SHP77 (cell line): ENCODE measurements at regions not wholly inside any gene's neighbourhood (a gene's known extent, or its start where the extent isn't known, plus 50 kb on each side); places are given as distances from the start of the nearest gene placed in this dataset.

Experiments used
- DNase-seq, 2 experiments: peaks; one replicate each; lab custom pipeline; 2025; lab: John Stamatoyannopoulos, UW

DNA sequence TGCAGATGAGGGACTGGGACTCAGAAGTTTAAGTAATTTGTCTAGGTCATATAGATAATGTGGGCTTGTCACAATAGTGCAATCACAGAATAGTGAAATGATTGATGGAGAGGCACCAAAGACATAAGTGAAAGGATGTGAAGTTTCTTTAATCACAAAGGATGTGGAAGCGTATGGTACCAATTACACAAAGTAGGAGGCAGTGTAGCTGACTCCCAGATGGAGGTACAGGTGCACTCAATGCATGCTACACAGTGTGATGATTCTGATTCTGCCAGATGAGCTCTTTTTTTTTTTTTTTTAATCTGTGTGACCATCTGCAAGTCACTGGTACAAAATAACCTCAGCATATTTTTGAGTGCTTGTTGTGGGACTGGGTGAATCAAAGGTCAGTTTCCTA, 411.3 kb downstream of the SPRY1 start:
- DNase-seq: no peak

DNA sequence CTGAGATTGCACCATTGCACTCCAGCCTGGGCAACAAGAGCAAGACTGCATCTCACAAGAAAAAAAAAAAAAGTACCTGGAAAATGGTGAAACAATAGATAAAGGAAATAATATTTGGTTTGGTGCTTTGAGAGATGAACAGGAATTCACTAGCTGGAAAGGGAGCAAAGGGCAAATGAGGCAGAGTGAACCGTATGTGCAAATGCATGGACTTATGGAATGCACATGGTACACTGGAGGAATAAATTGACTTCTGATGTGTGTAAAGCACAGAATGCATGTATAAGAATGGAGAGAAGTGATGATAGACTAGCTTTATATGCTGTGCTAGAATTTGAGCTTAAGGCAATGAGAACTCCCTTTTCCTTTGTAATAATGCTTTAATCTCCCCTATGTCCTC, 413.3 kb downstream of the SPRY1 start:
- DNase-seq: no peak

DNA sequence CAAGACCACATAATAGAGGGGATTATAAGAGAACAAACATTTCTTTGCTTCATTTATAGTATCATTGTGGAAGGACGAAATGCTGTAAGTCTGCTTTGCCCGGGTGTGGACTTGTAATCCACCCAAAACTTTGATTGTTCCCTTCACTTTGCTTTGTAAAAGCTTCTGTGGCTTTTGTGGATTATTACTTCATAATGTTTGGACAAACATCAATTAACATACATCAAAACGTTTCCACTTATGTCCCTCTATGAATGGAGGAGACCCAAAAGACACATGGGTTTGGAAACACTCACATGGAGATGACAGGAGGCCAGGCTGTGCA, 415.4 kb downstream of the SPRY1 start:
- no peak for DNase-seq

DNA sequence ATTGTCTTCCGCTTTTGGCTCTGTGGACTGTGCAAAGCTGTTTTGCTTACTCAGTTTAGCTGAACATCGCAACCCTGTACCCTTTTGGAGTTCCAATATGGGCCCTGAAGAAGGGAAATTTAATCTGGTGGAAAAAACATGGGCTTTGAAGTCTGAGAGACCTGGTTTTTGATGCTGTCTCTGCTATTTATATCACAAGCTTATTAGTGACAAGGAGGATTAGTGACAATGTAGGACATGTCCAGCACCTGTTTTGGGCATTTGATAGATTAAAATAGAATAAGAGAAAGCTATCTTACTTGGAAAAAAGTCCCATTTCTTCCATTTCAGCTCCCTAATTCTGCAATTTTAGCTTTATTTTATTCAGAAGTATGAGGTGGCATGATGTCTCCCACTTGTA, 417.3 kb downstream of the SPRY1 start:
- no peak for DNase-seq

DNA sequence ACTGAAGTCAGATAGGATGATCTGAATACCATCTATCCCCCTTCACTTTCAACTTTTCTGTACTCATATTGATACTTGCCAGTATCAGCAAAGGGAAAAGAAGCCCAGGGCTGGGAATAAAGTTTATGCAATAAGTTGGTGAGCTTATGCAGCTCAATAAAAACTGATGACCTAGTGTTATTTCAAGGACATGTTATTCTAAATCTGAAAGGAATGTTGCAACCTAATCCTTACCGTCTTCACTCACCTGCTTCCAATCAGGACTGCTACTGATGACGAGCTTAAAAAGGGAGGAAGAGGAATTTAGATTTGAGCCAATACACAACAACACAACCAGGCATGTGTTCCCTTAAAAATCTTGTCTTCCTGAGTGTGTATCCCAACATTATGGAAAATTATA, 419.9 kb downstream of the SPRY1 start:
- no peak for DNase-seq

DNA sequence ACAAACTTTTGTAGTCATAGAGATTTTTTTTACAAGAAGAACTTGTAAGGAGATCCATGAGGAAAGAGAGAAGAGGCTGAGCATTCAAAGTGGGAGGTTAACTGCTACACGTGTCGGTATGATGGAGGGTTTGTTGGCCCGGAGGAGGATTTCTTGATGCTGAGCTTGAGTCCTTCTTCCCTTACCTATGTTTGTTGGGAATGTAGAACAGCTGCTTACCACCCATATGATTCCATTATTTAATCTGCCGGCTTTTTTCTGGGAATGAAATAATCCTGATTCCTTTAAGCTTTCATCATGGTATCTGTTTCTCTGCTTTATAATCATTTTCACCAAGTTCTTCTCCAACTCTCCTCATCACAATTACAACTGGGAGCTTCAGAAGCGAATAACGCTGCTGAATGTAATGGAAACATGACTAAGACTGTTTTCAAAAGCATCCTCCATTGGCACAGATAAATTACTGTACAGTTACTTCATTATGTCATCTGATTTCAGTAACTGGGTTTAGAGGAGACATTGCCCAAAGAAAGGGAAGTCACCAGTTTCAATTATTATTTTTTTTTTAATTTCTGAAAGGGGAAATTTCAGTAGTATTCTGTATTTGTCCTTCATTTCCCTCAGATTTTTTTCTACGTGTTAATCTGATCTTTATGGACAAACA, 420.6 kb downstream of the SPRY1 start:
- no peak for DNase-seq

DNA sequence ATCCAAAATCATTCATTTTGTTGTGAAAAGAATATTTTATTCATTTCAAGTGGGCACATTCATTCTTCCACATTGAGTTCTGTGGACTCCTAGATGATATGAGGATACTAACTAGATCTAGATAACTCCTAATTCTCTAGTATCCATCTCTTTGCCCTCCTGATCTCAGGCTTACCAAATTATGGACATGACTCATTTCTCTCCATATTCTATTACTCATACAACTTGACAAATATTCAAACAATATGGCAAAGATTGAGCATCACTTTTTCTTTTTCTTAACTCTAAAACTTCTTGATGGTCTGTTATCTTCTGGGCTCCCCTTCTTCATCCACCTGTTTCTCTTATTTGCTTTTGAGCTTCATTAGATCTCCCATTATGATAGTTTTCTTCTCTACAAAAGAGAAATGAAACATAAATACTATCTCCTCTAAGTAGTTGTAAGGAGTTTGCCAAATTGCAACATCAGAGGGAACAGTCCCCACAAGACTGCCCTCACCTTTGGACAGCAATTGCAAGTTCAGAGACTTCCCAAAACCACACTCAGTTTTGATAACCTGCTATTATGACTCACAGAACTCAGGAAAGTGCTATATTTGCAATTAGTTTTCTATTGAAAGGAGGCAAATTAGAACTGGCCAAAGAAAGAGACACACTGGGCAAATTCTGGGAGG, 422.9 kb downstream of the SPRY1 start:
- no peak for DNase-seq

DNA sequence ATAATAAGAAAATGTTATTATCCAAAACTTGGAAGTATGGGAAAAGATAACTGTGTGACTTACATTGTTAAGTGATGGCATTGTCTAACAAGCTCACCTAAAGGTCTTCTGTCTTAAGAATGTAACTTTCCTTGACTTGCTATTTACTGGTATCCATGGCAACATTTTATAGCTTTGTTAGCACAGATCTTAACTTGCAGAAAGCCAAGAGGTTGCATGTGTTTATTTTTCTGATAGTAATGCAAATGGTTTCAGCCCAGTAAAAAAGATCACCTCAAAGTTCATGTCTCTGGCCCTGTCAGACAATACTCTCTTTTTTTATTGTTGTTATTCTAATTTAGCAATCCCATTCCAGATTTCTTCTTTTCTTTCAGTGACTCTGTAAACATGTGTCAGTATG, 425.3 kb downstream of the SPRY1 start:
- DNase-seq: no peak

DNA sequence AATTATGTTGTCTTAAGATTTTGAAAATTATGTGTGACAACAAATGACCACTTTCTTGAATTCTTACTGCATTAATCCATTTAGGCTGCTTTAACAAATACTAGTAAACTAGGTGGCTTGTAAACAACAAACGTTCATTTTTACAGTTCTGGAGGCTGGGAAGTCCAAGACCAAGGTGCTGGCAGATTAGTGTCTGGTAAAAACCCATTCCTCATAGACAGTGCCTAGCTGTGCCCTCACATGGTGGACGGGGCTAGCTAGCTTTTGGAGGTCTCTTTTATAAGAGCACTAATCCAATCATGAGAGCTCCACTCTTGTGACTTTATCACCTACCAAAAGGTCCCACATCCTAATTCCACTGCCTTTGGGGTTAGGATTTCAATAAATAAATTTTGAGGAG, 425.8 kb downstream of the SPRY1 start:
- no peak for DNase-seq

DNA sequence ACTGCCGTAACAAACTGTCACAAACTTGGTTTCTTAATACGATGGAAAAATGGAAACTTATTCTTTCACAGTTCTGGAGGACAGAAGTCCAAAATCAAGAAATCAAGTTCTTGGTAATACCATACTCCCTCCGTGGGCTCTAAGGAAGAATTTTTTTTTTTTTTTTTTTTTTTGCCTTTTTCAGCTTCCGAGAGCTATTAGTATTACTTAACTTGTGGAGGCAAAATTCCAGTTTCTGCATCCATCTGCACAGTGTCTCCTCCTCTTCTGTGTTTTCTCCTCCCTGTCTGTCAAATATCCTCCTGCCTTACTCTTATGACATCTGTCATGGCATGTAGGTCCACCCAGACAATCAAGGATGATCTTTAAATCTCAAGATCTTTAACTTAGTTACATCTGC, 426.6 kb downstream of the SPRY1 start:
- no peak for DNase-seq

DNA sequence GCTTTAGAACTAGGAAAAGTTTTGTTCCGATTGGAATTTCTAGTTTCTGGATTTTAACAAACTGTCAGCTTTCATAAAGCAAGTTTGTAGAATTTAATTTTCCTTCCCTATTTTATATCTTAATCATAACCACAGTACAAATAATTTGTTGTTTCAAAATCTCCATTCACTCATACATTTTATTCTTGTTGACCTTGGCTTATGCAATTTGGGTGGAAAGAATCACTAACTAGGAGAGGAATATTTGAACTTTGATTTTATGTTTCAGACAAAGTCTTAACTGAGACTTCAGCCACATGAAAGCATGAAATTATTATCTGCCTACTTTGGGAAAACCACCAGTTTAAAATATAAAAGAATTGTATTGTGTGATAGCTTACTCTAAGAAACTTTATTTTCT, 427.9 kb downstream of the SPRY1 start:
- no peak for DNase-seq

DNA sequence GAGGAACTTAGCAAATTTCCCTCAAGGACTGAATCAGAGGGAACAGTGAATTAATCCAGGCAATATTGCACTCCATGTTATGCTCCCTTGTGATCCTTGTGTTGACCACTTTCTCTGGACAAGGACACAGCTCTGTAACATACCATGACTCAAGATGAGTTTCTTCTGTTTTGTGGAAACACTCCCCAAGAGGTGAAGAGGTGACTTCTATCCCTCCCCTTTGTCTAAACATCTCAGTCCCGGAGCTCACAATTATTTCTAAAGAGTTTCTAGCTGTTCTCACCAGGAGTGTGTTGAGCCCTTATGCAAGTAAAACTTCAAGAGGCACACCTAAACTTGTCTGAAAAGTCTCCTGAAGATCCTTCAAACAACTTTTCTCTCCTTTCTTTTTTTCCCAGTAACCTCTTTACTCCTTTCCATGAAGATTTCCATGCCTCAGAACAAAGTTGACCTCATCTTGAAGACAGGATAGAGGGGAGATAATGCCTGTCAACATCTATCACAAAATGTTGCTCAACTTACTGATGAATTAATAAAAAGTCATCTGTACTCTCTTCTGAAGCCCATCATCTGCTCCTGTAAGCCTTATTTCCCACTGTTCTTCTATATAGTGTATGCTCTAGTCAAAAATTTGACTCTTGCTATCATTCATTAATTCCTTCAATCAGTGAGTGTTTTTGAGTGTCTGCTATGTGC, 429.1 kb downstream of the SPRY1 start:
- DNase-seq: no peak

DNA sequence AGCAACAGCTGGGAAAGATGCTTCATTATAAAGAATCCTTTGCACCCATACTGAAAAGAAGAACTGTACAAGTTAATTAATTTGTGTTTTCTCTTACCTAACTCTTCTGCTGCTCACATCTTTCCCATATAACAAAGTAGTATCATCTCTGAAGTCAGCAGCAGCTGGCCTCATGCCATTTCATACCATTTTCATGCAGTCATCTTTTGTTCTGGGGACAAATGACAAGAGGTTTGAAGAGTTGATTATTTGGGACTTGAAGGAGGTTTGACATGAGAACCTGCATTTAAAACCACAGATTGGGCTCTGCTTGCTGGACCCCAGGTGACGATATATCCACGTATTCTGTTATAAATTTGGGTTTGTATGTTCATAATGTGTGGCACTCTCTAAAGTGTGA, 430.3 kb downstream of the SPRY1 start:
- DNase-seq: no peak

DNA sequence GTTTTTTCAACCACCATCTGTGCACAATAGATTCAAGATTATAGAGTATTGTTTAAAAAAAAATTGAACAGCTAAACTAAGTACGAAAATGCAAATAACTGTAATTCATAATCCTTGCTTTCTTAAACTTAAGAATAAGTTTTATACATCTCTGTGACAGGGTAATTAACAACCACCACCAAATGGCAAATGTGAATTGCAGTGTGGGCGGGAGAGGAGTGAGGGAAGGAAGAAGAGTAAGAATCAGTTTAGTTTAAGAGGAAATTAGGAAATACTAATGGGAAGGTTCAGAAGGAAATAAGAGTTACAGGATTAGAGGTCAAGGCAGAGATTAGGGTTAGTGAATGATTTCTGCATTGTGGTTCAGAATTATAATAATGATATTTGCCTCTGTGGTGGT, 430.9 kb downstream of the SPRY1 start:
- DNase-seq: no peak

DNA sequence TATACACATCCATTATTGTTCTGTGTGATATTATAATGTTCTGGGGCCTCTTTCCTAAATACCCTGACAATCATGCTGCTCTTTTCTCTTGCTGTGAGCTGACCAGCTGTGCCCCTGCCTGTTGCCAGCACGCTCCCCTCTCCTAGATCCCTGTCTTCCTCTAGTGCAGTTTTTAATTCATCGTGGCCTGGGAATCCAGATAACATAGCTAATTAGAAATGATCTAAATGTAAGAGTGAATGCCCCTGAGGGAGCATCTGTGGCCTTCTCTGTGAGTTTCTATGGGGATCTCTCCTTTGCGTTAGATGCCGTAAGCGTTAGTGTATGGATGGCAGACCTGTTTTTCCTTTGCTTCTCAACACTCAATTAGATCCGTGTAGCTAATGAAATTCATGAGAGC, 434.3 kb downstream of the SPRY1 start:
- no peak for DNase-seq

DNA sequence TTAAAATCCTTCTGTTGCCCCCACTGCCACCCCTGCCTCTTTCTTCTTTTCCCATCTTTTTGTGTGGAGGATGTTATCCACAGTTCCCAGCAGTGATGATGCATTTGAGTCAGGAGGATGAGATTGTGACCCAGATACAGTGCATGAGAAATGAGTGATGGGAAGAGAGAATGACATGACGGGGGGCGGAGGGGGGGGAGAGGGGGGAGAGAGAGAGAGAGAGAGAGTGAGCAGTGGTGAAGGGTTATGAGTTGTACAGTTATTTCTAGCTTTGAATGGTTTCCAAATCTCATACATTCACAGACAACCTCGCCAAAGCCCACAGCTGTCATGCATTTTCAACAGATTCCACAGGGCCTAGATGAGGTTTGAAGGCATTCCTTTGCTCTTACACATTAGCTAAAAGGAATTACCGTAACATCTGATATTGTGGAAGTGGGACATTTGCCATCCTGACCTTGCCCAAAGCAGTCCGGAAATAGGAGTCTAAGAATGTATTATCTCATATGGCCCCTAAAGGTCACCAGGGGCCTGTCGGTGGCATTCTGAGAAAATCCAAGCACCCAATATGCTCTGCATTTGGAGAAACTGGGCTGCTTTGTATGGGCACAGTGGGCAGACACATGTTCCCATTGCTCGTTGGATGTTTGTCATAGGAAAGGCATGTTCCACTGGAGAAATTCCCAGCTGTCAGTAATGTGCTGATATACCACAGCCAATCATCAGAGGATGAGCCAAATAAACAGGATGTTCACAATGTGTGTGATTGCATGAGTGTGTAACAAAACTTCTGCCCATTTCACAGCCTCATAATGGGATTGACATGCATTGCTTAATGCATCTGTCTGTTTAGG, 435.8 kb downstream of the SPRY1 start:
- DNase-seq: no peak

DNA sequence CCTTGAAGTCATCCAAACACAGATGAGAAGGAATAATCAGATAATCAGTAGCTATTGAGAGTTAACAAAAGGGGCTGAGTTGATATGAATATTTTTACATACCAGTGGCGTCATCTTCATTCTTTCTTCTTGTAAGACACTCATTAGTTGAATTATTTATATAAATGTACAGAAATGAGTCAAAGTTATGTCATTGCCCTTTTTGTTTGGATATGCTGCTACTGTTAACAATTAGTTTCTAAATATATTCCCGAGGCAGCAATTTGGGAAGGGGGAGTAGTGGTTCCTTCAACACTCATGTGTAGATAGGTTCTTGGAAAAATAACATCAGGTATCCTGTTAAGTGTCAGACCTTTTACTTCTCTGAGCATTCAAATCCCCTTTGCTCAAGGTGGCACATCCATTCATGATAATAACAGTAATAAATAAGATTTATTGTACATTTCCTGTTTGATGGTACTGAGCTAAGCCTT, 436.6 kb downstream of the SPRY1 start:
- no peak for DNase-seq

DNA sequence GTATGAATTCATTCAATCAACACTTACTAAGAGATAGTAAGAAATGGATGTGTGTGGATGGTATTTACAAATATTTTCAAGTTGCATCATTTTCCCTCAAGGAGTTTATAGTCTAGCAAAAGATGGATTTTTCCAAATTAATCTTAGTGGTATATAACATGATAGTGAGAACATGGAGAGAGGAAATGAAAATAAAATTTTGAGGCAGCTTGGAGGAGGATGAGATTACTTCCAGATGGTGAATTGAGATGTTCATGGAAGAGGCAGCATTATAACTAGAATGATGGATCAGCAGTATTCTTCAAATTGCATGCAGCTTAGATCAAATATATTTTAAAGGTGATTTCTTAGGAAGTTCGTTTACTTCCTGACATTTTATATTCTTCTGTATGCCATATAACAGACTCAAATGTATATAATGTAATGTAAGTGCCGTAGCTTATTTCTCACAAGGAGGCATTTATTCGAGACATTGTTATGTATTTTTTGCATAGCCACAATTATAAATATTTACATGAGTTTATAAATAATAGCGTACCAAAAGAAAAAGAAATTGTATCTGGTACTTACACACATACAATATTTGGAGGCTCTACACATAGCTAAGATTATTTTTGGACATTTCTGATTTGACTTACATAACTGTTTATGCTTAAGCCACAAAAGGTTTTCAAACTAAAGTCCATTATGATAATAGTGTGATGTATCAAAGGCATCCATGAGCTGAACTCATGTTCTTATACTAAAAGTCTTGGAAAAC, 439.4 kb downstream of the SPRY1 start:
- no peak for DNase-seq

DNA sequence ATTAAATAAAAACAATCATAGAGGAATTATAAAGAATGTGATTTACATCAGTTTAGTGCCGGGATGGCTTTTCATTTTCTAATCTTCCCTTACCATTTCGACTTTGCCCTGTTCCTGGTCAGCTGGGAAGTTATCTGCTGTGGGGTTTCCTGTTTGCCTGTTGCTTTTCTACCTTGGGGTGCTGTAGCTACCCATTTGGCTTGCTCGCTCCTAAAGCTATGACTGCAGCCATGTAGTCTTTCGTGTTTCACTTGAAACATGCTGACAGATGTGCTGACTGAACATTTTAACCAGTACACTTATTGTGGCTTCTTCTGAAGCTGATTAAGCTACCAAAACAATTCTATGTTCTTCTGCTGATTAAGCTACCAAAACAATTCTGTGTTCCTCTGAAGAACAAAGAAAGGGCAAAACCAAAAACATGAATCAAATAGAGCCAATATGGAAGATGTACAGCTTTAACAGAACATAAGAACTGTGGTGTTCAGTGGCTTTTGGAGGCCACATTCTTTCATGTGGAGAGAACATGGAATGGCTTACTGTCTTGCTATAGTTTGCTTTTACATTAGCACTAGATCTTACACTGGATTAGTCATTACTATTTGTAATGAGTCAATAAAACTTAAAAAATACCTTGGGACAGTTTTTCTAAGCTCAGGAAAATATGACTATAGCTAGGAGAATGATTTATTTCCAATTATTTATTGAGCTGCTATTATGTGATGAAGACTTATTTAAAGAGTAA, 440.4 kb downstream of the SPRY1 start:
- no peak for DNase-seq

DNA sequence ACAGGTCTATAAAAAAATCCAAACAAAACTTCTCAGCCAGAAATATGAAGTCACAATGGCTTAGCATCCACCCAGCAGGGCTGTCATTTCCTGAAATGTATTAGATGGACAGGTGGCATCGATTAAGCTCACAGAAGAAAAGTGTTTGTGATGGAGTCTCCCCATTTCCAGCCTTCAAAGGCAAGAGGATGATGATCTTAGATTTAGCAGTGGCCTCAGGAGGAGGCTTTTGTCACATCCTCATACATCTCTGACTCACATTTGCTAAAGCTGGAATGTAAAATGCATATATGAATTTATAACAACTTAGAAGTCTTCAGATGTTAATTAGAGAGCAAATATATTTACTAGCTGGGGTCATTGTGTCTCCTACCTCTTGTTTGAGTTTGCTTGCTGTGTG, 441.9 kb downstream of the SPRY1 start:
- DNase-seq: no peak

DNA sequence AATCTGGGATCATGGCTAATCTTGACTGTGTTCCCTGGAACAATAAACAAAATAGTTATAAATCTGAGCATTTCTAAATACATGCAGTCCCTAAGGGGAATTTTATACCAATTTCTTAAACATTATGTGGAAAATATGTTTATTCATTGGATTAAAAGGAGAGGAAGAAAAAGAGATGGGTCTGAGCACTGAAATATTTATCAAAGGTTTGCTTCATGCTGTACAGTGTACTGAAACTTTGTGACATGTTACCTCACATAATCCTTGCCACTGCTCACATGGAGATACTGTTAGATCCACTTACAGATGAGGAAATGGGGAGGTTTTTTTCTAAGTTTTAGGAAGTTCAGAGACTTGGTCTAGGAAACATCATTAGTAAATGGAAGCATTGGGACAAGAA, 443.6 kb downstream of the SPRY1 start:
- DNase-seq: no peak
